ENCODE measurements at regions not wholly inside any gene's neighbourhood (a gene's known extent, or its start where the extent isn't known, plus 50 kb on each side); places are given as distances from the start of the nearest gene placed in this dataset.

DNA sequence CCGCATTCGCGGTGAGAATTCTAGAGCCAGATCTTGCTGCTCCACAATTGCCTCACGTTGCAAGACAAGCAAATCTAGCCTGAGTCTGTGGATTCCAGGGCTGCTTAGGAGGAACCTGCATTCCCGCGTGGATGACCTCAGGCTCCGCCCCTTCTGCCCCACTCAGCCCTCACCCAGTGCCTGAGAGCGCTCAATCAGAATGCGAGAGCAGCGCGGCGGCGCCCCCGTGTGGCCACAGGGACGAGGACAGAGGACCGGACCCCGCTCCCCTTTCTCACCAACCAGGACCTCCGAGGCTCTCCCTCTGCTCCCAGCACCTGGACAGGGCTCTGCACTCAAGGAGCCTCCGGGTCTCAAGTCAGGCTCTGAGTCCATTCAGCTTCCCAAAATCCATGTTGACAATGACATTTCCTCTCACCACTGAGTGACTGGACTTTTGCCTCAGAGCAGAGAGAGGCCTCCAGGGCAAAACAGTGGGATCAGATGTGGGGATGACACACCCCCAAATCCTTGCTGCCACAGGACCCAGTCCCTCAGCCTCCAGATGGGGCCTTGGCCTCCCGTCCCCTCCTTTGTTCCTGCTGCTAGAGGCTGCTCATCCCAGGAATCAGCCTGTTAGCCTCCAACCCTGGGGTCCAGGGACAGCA lies 52.0 kb downstream of the RPP21 start:
- peak; percentile 17 to 20 for DNase-seq (ENCODE audit: low read depth in 2 of 2)

DNA sequence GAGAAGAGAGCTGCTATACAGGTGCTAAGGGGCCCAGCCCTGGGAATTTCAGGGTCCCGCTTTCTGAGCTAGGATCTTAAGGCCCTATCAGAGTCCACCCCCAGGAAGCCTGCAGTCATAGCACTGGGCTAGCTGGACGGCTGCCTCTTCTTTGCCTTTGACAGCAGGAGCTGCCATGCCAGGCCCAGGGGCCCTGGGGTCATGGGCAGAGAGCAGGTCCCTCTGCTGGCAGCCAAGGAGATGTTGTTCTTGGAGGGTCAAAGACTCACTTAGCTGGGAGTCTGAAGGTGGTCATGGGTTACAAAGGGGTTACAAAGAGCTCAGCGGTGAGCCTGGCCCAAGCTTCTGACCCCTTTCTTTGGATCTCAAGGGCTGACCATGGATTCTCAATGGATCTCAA lies 52.7 kb downstream of the RPP21 start:
- no peak for DNase-seq (ENCODE audit: low read depth in 2 of 2)

- DNase-seq (ENCODE audit: low read depth in 2 of 2): no peak
Measured at GRCh38 chr6:30399390-30400058, 54.6 kb downstream of the RPP21 start.

DNA sequence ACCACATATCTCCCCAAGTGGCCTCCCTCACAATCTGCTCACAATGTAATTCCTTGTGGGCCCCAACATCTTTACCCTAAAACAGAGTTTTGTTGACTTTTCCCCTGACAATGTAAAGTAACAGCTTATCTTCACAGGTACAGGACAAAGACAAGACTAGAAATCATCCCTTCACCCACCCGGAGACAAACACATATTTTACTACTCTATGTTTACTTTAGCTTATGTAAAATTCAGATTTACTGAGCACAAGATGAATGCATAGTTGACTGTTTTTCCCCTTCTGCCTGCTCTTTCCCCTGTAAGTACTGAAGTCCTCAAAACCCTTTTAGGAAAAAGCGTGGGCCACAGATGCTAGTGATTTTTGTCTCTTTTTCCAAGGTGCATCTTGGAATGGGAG lies 61.0 kb downstream of the RPP21 start:
- DNase-seq (ENCODE audit: low read depth in 2 of 2): no peak

DNA sequence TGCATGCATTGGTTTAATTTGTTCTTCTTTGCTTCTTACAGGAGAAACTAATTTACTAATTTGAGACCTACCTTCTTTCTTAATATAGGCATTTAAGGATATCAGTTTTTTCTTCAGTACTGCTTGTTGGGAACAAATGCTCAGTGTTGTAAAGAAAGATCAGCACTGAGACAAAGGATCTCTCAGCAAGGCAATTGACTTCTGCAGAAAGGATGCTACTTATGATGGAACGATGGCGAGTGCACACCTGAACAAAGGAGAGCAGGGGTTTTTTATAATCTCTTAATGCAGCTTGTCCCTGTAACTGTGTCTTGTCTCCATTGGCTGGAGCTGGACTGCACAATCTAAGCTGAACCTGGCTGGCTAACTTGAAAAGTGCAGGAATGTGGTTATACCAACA lies 64.2 kb downstream of the RPP21 start:
- no peak for DNase-seq (ENCODE audit: low read depth in 2 of 2)

DNA sequence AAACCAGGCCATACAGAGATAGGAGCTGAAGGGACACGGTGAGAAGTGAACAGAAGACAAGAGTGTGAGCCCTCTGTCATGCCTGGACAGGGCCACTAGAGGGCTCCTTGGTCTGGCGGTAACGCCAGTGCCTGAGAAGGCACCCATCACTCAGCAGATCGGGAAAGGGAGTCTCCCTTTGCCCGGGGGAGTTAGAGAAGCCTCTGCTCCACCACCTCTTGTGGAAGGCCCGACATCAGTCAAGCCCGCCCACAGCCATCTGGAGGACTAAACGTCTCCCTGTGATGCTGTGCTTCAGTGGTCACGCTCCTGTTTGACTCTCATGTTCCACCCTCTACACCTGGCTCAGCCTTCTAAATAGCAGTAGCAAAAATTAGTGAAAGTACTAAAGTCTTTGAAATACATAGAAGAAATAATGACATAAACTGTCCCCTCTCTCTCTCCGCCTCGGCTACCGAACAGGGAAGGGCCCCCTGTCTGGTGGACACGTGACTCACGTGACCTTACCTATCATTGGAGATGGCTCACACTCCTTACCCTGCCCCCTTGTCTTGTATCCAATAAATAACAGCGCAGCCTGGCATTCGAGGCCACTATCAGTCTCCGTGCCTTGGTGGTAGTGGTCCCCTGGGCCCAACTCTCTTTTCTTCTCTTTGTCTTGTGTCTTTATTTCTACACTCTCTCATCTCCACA lies 66.7 kb downstream of the RPP21 start:
- DNase-seq (ENCODE audit: low read depth in 2 of 2): peak; percentile 3 to 8

DNA sequence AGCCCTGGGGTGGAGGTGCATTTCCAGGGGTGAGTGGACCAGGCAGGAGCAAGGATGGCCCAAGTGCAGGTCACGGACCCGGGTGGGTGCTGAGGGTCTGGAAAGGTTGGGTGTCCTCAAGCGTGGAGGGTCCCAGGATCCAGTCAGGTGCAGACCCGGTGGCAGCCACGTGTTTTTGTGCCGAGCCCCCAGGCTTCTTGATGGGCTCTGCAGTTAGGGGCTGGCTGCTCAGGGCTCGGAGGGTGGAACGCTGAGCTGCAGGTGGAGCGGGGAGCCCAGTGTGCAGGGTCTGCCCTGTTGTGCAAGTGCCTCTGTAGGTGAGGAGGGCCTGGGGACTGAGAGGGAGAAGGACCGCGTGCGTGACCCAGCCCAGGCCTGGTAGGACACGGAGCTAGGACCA lies 70.9 kb upstream of the HLA-E start:
- DNase-seq (ENCODE audit: low read depth in 2 of 2): no peak

DNA sequence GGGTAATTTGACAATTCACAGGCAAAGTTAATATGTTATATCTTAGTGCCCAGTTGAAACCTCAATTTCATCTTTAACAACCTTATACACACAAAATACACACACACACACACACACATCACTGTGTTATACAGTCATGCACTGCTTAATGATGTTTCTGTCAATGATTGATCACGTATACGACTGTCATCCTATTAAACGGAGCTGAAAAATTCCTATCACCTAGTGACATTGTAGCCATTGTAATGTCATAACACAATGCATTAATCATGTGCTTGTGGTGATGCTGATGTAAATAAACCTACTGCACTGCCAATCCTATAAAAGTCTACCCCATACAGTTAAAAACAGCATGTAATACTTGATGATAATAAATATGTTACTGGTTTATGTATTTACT lies 64.8 kb upstream of the HLA-E start:
- DNase-seq (ENCODE audit: low read depth in 2 of 2): no peak
